GM18519 (cell line): ENCODE measurements at regions not wholly inside any gene's neighbourhood (a gene's known extent, or its start where the extent isn't known, plus 50 kb on each side); places are given as distances from the start of the nearest gene placed in this dataset.
"Not testable (repeated sequence)": the region's sequence is repeated elsewhere in the genome, so short reads cannot be mapped to it uniquely, and the experiment has no call there.

Source experiments
- ATAC-seq: cut with Tn5 transposase; IDR thresholded peaks from one replicate; pipeline ENCODE4 v1.9.1; 2021; ENCODE audit warnings: mild to moderate bottlenecking, moderate library complexity; ENCODE audit not compliant: unreplicated experiment, low FRiP score

DNA sequence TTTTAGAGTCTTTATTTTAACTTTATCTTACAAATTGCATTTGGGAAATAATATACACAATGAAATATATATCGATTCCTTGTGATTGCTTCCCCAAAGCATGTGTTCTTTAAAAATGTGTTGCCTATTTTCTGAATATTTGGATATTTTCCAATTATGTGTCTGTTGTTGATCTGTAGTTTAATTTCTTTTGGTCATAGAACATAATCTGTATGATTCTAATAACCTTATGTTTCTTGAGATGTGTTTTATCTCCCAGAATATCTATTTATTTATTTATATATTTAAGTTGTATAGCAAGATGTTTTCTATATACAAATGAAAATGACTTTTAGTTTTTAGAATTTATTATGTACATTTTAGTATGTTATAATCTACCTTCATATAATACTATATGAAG lies 710.8 kb upstream of the PCDH20 start:
- ATAC-seq = no peak

DNA sequence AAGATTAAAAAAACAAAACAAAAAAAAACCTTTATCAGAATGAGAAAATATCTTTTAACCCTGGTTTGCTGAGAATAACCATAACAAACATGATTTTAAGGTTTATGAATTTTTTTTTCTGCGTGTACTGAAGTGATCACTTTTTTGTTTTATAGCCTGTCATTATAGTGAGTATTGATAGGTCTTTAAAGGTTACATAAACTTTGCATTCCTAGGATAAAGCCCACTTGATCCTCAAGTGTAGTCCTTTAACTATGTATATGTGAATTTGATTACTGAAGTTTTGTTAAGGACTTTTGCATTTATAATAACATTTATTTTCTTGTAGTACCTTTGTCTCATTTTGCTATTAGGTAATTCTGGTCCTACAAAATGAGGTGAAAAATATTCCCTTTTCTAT lies 709.8 kb upstream of the PCDH20 start:
- no peak for ATAC-seq

DNA sequence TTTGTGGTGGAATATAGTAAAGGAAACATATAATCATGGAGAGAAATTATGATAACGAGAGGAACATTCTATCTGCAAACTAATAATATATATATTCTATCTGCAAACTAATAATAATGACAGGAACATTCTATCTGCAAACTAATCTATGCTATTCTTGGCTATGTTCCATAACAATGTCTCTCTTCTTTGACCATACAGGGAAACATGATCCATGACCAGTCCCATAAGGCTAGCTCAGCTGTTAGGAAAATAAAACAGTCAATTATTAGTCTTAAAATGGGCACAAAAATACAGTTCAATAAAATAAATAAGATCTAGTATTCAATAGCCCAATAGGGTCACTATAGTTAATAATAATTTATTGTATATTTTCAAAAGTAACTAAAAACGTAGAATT lies 707.8 kb upstream of the PCDH20 start:
- no peak for ATAC-seq

DNA sequence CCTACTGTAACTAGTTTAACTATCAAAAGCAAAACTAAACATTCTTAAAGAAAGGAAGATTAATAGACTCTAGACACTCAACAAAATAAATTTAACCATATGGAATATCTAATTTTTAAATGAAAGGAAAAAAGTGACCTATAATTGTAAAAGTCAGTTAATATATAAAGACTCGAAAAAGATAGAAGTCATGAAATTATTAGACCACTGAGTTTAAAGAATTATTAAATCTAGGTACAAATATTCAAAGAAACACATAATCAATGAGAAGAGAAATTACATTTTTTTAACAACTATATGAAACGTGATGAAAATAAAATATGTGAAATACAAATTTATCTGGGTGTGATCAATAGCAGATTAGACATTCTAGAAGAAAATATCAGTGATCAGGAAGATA lies 706.8 kb upstream of the PCDH20 start:
- no peak for ATAC-seq

DNA sequence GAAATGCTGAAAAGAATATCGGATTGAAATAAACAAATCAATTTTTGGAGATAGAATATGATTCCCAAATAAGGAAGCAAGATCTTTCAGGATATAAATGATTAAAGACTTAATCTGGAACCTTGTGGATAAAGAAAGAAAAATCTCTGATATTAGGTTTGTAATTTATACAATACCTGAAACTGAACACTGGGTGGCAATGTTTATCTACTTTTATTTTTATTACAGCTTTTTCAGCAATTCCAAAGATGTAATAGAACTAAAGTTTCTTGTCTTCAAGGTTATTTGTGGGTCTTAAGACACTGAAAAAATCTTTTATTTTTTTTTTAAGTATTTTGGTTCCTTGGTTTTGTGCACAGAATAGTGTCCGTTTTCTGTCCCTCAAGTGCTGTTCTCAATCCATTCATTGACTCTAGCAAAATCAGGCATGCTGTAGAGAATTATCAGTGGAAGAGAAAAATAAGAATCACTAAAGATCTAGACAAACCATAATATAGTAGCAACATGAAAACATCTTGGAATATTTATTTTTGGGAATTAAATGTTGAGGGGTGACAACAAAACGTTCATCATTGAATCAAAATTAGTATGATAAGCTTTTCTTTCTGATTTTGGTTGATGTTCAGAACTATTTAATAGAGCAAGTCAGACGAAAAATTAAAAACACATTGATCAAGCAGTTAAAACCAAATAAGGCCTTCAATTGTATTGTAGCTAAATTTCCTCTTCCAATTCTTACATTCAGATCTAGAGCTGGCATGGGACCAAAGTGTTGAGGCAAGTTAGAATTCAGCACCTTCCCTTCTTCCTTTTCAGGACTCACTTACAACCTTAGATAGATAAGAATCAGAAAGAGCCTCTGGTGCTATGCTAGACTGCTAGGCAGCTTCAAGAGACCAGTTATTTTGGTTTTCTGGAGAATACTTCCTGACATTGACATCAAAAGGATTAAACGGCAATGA lies 704.4 kb upstream of the PCDH20 start:
- ATAC-seq = peak; percentile 51

DNA sequence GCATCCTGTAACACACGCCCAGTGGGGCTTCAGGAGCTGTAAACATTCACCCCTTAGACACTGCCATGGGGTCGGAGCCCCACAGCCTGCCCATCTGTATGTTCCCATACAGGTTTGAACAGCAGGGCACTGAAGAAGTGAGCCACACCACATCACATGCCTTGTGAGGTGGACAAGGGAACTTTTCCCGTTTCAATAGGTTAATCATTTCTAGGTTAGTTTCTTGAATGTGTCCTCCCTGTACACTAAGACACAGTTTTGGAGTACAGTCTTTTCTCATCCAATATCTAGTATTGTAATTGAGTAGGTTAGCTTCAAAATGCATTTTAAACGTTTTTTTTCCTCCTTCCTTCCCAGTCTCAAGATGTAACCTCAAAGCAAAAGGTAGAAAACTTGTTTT lies 700.2 kb upstream of the PCDH20 start:
- no peak for ATAC-seq

DNA sequence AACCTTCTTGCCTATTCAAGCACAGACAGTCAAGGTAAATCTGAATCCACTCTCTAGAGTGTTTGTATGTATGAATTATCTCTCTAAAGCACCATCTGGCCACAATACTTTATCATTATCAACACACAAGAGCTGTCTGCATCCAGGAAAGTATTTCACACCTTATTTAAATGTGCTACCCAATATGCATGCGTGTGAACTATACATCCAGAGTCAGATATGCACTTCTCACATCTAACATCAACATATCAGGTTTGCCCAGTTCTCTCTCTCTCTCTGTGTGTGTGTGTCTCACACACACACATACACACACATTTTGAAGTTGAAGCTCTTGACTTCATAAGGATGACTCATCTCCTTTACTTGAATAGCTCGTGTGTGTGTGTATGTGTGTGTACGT lies 697.5 kb upstream of the PCDH20 start:
- no peak for ATAC-seq

DNA sequence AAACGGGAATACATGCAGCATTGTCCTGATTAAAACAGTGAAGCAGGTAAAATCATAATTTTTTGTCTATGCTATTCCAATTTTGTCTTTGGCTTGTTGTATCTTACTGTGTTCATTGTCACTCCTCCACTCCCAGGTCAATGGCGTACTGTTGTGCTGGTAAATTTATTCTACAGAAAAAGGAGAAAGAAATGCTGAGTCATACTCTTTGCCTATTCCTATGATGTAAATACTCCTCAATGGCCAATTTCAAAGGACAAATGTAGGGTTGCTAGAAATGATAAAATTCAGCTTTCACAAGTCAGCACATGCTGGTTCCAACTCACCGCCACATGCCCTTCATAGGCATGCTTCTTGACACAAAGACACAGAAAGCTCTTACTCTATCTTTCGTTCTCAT lies 694.4 kb upstream of the PCDH20 start:
- ATAC-seq = no peak

DNA sequence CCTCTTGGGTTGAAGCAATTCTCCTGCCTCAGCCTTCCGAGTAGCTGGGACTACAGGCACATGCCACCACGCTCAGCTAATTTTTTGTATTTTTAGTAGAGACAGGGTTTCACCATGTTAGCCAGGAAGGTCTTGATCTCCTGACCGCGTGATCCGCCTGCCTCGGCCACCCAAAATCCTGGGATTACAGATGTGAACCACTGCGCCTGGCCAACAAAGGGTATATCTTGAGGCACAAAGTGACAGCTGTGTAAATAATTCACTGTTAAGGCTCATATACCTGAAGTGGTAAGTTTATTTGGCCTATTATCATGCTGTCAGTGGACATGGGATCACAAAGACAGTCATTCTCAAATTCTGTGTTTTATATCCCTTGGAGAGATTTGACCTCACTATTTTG lies 688.5 kb upstream of the PCDH20 start:
- ATAC-seq = not testable (repeated sequence)

DNA sequence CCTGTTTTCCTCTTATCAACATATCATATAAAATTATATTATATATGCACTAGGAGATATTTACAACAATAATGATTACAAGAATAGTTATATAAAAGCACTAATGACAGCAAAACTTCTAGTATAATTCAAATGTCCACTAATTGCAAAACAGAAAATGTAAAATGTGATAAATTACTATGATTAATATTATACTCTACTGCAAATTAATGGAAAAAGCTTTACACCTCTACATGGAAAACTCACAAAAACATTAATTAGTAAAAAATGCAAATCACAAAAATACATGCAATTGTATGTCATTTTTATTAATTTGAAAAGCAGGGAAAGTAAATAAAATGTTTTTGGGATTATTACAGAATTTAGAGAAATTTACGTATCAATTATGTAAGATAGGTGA lies 681.0 kb upstream of the PCDH20 start:
- no peak for ATAC-seq

DNA sequence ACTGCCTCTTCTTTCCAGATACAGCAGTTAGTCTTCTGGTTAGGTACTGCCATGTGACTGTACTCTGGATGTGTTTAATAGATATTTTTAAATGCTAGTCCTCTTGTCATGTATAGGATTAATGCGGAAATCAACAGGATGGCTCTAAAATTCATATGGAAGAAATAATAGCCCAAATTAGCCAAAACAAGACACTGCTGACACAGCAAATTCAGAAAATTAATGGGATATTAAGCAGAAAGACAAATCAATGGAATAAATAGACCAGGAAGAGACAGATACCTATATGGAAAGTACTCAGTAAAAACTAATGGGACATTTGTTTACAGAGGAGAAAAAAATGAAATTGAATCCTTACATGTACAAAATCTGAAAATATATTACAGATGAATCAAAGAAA lies 679.3 kb upstream of the PCDH20 start:
- no peak for ATAC-seq

DNA sequence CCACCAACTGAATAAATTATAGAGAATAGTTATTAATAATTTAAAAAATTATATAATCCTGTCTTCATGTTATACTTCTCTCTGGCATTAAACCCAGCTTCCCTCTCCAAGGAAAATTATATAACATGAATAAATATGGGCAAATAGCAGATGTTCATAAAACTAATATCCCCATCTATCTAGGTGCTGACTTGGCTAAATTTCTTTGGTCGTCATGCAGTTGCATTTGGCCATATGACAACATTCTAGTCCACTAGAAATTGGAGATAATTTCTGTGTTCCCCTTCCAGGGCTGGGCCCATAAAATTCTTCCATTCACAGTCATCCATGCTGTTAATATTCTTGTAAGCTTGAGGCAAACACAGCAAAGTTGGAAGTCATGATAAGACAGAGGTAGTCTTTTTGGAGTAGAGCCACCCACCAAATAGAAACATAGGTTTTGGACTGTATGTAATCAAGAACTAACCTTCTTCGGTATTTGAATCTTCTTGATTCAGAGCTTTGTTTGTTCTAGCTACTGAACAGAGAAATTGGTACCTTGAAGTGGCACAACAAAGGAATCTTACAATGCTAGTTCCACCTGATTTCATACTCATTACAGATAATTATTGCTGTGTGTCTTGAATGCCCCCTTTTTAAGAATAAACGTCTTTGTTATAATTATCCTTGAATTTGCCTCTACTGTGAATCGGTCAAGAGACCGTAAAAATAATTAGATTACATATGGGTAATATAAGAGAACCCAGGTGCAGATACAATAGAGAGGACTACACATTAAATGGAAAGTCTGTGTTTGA lies 678.5 kb upstream of the PCDH20 start:
- ATAC-seq = no peak

DNA sequence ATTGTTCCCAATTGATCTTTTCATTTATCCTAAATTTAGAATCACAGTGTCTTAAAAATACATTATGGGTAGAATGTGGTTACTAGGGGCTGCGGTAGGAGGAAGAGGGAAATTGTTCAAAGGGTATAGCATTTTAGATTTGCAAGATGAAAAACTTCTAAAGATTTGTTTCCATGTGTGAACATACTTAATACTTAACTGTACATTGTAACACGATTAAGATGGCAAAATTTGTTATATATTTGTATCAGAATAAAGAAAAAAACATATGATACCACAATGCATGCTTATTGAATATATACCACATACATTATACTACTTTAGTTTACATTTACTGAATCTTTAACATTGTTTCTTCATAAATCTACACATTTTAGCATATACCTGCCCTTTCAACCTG lies 677.3 kb upstream of the PCDH20 start:
- no peak for ATAC-seq

DNA sequence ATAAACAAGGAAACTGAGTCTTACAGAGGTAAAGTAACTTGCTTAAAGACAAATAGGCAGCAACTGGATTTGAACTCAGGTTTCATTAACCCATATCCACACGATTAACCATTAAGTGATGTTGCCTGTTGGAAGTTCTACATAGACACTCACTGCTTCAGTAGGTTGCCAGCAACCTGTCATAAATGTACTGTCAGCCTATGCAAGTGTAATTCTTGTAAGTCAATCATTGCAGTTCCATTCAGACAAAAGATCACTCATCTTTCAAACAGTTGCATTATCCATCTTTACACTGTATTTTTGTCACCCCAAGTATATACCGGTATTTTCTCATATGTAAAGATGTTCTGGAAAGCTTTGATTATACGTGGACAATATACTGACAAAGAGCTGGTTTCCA lies 676.9 kb upstream of the PCDH20 start:
- ATAC-seq = no peak

DNA sequence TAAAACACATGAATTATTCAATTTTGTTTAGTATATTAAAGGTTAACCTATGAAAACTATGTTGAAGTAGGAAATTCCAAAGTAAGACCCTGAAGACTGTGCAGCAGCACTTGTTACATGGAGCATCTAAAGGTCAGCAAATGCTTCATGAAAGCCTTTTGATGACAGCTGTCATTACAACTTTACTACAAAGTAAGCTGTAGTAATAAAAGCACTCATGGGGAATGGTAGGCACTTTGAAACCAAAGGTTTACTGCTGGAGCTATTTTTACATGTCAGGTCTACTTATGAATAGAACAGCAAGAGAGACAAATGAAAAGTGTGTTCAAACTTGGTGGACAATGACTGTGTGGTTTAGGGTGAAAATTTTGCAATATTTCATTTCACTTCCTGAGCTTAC lies 672.5 kb upstream of the PCDH20 start:
- no peak for ATAC-seq

DNA sequence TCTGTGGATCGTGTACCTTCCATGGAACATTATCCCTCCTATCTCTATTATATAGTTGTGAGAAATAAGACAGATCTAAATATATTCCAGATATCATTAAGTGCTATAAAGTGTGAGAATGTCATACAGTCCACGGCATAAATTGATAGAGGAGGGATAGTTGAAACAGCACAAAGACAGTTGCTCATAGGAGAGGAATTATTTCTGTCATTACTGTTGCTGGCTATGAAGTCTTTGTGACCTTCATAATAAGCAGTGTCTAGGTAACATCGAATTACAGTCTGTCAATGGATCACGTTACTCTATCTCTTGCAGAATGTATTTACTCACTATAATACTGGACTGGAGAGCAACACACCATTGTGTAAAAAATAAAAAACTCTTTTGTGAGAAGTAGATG lies 671.5 kb upstream of the PCDH20 start:
- no peak for ATAC-seq

DNA sequence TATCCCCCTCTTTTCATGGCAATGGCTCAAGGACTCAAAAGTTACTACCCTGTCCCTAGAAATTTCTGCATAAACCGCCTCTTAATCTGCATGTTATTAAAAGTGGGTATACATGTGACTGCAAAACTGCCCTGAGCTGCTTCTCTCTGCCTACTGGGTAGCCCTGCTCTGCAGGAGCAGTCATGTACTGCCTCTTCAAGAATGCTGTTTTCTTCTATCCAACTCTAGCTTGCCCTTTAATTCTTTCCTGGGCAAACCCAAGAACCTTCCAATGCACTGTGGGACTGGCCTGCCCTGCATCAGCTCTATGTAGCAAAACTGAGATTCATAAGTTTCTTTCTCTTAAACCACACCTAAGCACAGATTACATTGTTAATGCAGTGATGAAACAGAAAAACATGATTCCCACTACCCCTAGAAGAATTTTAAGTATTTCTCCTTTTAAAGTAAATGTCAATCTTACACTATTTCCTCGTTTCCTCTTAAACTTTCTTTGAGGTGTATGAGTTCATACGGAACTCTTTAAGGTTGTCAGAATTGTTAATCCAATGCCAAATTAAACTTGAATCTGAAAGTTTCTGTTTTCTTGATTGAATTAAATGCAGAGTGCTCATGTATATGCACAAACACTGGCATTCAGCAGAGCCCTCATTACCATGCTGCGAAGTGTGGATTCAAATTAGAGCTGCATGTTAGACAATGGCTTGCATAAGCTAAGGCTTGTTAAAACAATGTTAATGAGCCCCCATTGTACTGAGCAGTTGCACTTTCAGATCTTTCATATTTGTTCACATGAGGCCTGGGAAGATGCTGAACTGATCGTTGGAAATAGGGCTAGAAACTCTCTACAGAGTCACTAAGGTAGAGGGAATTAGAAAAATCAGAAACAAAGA lies 669.9 kb upstream of the PCDH20 start:
- no peak for ATAC-seq

DNA sequence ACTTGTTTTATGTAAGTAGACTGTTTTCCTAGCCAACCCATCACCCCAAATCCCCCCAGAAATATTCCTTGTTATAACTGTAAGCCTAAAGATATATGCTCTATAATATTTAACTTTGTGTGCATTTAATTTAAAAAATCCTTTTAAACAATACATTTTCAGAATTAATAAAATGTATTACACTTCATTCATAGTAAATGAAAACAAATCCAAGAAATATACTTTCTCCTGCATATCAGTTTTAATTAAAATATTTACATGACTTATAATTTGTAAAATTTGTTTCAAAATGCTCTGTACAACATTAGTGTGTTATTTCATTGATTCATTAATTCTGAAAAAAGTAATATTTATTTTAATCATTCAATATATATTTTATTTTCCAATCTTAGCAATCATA lies 669.1 kb upstream of the PCDH20 start:
- no peak for ATAC-seq

DNA sequence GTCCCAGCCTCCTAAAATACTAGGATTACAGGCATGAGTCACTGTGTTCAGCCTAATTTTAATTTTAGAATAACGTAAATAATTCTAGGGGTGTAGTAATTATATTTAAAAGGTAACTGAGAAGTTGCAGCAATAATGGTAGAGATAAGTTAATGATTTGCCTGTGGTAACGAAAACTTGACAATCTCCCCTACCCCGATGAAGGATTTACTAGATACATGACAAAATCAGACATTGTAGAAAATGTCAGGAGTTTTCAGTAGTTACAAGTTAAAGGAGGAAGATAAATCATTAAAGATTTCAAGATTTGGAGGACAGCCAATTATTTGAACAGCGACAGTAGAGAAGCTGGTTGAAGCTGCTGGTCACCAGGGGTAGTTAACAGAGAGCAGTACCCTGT lies 652.2 kb upstream of the PCDH20 start:
- no peak for ATAC-seq

DNA sequence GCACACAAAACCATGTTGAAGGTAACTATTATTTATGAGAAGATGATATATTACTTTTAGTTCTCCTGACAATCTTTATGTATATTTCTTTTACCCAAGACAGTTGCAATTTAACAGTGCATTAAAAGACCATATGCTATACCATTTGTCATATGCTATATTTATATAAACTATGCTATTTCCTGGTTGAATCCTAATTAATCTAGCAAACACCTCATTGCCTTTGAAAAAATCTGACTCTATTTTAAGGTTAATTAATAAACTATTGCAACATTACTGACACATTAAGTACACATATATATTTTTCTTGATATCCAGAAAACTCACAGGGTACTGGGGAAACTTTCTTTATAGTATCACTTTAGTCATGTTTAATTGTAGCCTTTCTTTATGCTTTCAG lies 649.4 kb upstream of the PCDH20 start:
- no peak for ATAC-seq

DNA sequence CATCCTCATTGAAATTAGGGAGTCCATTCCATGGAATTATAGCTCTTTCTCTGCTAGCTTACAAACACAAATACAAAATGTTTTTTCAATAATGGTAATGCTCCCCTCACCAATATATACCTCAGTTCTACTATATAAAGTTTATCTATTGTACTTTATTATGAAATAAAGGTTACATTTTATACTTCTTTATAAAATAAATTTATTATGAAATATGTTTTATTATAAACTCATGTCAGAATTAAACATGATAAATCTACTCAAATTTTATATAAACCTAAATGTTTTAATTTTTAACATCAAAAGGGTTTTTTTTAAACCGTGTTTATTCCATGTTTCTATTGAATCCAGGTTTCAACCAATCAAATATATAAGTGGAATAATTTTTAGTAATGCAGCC lies 646.1 kb upstream of the PCDH20 start:
- no peak for ATAC-seq
